ENCODE measurements at regions not wholly inside any gene's neighbourhood (a gene's known extent, or its start where the extent isn't known, plus 50 kb on each side); places are given as distances from the start of the nearest gene placed in this dataset.

- H3K27me3 ChIP-seq: no peaks in the 10 kb centered on the region
Measured at GRCh38 chr17:74149597-74150427, 53.7 kb upstream of the RPL38 start.

GRCh38 chr17:74150428-74151025, 53.0 kb upstream of the RPL38 start:
- H3K4me1 ChIP-seq: no peaks in the 10 kb centered on the region
- no peaks in the 10 kb centered on the region for H3K36me3 ChIP-seq
- intact Hi-C loops (cut with DNase I; ENCODE audit: low total_unique reads): loop anchor here (5.0 kb wide), 1 partner anchor 1933 kb away; no protein-coding TSS in a partner anchor
- TF ChIP-seq POLR2AphosphoS5 (IDR thresholded peaks at IDR 0.05) (no peak), POLR2A (IDR thresholded peaks at IDR 0.05) (no peak)
- TF ChIP-seq, protein P1, sequence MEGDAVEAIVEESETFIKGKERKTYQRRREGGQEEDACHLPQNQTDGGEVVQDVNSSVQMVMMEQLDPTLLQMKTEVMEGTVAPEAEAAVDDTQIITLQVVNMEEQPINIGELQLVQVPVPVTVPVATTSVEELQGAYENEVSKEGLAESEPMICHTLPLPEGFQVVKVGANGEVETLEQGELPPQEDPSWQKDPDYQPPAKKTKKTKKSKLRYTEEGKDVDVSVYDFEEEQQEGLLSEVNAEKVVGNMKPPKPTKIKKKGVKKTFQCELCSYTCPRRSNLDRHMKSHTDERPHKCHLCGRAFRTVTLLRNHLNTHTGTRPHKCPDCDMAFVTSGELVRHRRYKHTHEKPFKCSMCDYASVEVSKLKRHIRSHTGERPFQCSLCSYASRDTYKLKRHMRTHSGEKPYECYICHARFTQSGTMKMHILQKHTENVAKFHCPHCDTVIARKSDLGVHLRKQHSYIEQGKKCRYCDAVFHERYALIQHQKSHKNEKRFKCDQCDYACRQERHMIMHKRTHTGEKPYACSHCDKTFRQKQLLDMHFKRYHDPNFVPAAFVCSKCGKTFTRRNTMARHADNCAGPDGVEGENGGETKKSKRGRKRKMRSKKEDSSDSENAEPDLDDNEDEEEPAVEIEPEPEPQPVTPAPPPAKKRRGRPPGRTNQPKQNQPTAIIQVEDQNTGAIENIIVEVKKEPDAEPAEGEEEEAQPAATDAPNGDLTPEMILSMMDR (IDR thresholded peaks at IDR 0.05): no peak
- H3K4me3 ChIP-seq: no peak overlapping the region
- no peak overlapping the region for H3K27ac ChIP-seq
- H3K9me3 ChIP-seq: no peaks in the 10 kb centered on the region
- H3K27me3 ChIP-seq: no peaks in the 10 kb centered on the region
- no peak for DNase-seq (ENCODE audit: low spot score in 2 of 2)

More at GRCh38 chr17:74149597-74150427, 53.7 kb upstream of the RPL38 start:
- DNase-seq (ENCODE audit: low spot score in 2 of 2): no peak
- no peak overlapping the region for H3K27ac ChIP-seq
- no peaks in the 10 kb centered on the region for H3K4me1 ChIP-seq
- H3K36me3 ChIP-seq: no peaks in the 10 kb centered on the region
- no peaks in the 10 kb centered on the region for H3K9me3 ChIP-seq
- TF ChIP-seq POLR2AphosphoS5 (IDR thresholded peaks at IDR 0.05) (no peak), POLR2A (IDR thresholded peaks at IDR 0.05) (no peak)
- TF ChIP-seq, protein P1 (IDR thresholded peaks at IDR 0.05): no peak
- no peak overlapping the region for H3K4me3 ChIP-seq
- intact Hi-C loops (cut with DNase I; ENCODE audit: low total_unique reads): loop anchor here (5.0 kb wide), 1 partner anchor 1933 kb away; no protein-coding TSS in a partner anchor

GRCh38 chr17:74151551-74152315, 51.7 kb upstream of the RPL38 start:
- TF ChIP-seq, protein P1 (IDR thresholded peaks at IDR 0.05): no peak
- TF ChIP-seq POLR2A (IDR thresholded peaks at IDR 0.05) (no peak), POLR2AphosphoS5 (IDR thresholded peaks at IDR 0.05) (no peak)
- Histone ChIP-seq H3K9me3 (no peaks in the 10 kb centered on the region), H3K36me3 (no peaks in the 10 kb centered on the region), H3K4me1 (no peaks in the 10 kb centered on the region), H3K27me3 (no peaks in the 10 kb centered on the region), H3K27ac (no peak overlapping the region), H3K4me3 (no peak overlapping the region)
- intact Hi-C loops (cut with DNase I; ENCODE audit: low total_unique reads): loop anchor here (5.0 kb wide), 1 partner anchor 1934 kb away; no protein-coding TSS in a partner anchor
- DNase-seq (ENCODE audit: low spot score in 2 of 2): no peak

- intact Hi-C loops (cut with DNase I; ENCODE audit: low total_unique reads): loop anchor here (5.0 kb wide), 1 partner anchor 1936 kb away; no protein-coding TSS in a partner anchor
- Histone ChIP-seq H3K27me3 (no peaks in the 10 kb centered on the region), H3K9me3 (no peaks in the 10 kb centered on the region), H3K4me3 (no peak overlapping the region), H3K27ac (no peak overlapping the region), H3K36me3 (no peaks in the 10 kb centered on the region), H3K4me1 (no peaks in the 10 kb centered on the region)
- DNase-seq (ENCODE audit: low spot score in 2 of 2): no peak
- no peak for TF ChIP-seq POLR2A (IDR thresholded peaks at IDR 0.05)
- TF ChIP-seq, protein P1 (IDR thresholded peaks at IDR 0.05): no peak
- no peak for TF ChIP-seq POLR2AphosphoS5 (IDR thresholded peaks at IDR 0.05)
Measured at GRCh38 chr17:74152591-74153455, 50.7 kb upstream of the RPL38 start.

Data from breast epithelium (tissue), 4 donors.